HG03064 (cell line): ENCODE measurements at regions not wholly inside any gene's neighbourhood (a gene's known extent, or its start where the extent isn't known, plus 50 kb on each side); places are given as distances from the start of the nearest gene placed in this dataset.
"Not testable (repeated sequence)": the region's sequence is repeated elsewhere in the genome, so short reads cannot be mapped to it uniquely, and the experiment has no call there.

ENCODE experiments used
- ATAC-seq: cut with Tn5 transposase; IDR thresholded peaks from one replicate; pipeline ENCODE4 v1.9.1; 2021; ENCODE audit warnings: low read depth; ENCODE audit not compliant: unreplicated experiment

GRCh38 chr12:28023156-28023887 lies 50.8 kb upstream of the PTHLH start:
- no peak for ATAC-seq

DNA sequence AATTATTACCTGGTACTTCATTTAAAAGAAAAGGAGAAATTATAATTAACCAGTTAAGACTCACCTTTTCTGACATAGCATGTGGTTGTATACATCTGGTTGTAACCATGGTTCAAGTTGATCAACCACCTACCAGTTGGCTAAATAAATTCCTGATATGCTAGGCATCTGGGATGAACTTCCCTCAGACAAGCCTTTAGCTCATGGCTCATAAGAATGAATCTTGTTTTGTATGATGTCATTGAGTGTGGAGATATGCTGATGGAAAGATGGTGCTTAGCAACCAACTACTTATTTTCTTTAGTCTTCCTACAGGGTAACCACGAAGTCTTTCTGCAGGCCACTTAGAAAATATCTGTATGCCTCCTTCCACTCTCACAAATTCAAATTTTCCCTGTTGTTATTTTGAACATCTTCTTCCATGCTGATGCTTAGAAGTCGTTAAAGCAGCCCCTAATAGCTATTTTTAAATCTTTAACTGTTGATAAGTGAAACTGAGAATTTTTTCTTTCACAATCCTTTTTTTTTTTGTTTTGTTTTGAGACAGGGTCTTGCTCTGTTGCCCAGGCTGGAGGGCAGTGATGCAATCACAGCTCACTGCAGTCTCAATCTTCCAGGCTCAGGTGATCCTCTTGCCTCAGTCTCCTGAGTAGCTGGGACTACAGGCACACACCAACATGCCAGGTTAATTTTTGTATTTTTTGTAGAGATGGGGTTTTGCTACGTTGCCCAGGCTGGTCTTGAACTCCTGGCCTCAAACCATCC lies 51.9 kb upstream of the PTHLH start:
- no peak for ATAC-seq

- ATAC-seq = no peak
Observed at GRCh38 chr12:28025821-28026505, 53.4 kb upstream of the PTHLH start.

DNA sequence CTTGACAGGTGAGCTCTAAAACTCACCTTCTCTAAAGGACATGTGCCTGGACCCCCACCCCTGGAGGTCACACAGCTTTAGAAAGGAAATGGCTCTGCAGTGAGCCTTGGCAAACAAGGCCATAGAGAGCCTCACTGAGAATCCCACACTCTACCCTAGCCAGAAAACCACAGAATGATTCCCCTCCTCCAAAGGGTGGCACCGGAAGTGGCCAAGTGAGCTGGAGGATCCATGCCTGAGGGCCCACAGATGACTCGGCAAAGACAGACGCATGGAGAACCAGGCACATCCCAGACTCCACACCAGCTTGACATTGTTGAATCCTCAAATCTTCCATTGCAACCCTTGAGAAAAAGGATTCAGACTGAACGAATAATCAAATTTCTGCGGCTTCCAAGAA lies 54.2 kb upstream of the PTHLH start:
- ATAC-seq = no peak

DNA sequence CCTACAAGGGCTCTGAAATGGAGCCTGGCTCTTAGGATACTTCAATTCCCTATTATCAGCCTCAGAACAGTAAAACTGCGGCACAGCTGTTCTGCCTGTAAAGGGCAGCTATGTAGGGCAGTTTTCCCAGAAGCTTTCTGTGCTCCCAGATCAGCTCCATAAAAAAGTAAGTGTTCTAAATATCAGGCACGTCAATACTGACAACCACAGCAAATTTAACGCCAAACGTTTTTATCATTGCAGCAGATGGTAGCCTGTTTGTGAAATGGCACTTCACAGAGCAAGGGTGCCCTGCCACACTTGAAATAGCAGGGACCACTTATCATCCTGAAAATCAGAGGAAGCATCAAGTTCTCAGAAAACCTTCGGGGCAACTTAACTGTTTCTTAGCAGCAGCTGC lies 54.8 kb upstream of the PTHLH start:
- ATAC-seq = no peak

DNA sequence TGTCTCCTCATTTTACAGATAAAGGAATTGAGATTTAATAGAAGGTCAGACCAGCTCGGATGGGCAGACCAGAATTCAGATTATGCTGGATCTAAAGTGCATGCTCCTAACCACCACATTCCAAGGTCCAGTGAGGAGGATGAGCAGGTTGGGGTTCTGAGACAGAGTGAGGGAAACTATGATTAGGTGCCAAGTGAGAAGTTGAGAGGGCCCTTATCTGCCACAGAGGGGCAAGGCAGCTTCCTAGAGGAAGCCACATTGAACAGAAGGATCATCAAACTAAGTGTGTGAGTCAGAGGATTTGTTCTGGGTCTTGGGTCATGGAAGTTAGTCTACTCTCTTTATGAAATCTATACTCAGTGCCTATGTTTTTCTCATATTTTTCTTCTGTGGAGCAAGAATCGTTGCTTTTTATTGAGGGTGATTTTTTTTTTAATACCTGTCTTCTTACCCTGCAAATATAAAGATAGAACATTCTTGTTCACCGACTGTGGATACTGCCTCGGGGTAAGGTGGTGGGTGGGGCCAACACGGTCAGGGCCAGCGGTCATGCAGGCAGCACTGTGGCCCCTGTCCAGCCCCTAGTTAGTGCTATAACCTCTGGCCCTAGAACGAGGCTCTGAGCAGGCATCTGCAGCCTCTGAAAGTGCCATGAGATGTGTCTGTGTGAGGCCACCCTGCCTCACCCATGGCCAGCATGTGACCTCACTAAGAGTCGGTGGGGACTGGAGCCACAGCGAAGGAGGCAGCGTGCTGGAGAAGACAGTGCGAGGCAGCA lies 55.6 kb upstream of the PTHLH start:
- no peak for ATAC-seq

- ATAC-seq = no peak
Observed at GRCh38 chr12:28032811-28033537, 60.4 kb upstream of the PTHLH start.

GRCh38 chr12:28033538-28033915 lies 61.0 kb upstream of the PTHLH start:
- ATAC-seq = no peak

- no peak for ATAC-seq
Observed at GRCh38 chr12:28034271-28034670, 61.7 kb upstream of the PTHLH start.

DNA sequence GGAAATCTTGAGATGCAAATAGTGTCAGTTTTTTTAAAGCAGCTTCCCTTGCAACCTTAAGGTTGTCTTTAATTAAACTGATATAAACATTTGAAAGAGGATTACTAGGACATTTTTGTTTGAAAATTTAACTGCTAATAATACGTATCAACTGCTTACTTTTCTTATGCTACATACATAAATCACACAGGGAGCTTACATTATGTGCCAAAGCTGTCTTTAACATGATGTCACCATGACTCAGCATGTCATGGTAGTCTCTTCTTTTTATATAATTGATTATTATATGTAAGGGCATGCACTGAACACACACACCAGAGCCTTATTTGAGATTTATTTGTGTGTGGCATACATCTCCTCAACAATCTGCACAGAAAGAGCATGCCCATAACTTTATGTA lies 63.0 kb upstream of the PTHLH start:
- ATAC-seq = no peak

- no peak for ATAC-seq
Observed at GRCh38 chr12:28036940-28037339, 64.4 kb upstream of the PTHLH start.

DNA sequence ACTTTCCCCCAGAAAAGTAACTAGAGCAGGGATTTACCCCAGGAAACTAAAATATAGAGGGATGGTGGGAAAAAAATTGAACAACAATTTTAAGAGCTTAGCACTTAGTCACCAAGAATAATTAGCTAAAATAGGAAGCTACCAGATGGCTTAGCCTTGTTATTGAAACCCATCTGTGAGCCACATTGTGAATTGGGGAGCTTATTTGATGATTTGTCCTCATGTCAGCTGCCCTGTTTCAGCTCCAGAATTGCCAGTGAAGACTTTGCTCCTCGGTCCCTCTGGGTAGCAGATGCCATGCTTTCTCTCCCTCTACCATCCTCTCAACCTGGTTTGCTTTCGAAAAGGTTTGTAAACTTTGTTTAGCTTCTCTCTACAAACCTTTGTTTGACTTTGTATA lies 67.7 kb upstream of the PTHLH start:
- ATAC-seq = no peak

GRCh38 chr12:28046600-28046999 lies 74.1 kb upstream of the PTHLH start:
- ATAC-seq = not testable (repeated sequence)

- ATAC-seq = no peak
Observed at GRCh38 chr12:28050606-28051005, 78.1 kb upstream of the PTHLH start.

DNA sequence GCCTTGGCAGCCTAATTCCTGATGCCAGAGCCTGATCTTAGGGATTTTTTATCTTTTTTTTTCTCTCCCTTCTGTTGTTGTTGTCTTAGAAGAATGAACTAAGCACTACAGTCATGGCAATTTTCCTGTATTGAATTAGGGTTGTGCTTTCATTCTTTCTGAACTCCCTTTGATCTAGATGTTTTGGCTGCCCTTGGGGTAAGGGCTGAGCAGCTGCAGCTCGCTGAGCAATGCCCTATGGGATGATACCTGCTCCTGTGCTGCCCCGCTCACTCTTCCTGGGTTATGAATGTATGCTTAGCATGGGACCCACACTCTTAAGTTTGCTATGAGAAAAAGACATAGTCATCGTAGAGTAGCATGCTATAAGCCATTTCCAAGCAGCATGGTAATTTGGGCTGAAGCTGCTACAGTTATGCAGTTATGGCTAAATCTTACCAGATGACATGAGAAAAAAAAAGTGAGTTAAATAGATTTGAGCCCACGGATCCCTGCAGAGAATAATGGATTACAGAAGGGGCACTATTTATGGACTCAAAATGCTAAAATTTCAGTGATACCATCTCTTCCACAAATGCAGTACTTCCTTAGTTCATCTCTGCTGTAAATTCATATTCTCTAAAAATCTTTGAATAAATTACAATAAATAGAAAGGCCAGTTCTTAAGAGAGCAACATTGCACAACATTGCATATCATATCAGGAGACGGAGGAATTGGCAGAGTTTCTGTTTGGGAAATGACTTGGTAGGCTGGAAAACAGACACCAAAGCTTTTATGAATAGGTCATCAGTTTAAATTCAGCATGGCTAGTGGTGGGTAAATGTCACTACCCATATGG lies 79.2 kb upstream of the PTHLH start:
- ATAC-seq = no peak

- ATAC-seq = no peak
Observed at GRCh38 chr12:28053564-28053963, 81.0 kb upstream of the PTHLH start.

GRCh38 chr12:28054583-28054982 lies 82.0 kb upstream of the PTHLH start:
- no peak for ATAC-seq

DNA sequence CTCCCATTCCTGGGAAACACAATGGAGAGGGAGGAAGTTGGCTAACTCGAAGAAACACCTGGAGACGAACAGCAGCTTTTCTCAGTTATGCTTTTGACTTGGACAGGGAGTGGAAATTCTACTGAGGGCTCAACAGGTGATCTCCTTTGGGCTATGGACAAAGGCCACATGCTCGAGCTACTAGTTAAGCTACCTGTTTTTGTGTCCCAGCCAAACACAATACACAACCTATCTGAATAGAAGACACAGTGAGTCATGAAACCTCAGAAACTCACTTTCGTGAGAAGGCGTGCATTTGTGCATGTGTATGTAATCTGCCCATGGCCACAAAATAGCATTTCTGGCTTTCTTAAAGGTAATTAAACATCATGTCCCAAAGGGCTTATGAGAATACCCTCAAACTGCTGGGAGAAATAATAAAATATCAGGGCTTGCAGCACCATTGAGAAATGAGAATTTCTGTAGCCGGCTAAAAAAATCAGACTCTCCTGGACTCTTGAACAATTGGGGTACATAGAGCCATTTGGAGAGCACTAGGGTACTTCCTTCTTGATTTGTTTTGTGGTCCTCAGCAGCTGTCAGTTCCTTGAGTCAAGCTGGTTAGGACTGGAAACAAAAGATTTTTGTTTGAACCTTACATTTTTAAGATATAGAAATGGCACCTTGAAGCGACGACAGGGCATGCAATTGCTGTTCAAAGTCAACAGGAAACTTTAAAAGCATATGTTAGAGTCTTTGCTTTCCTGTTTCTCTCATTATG lies 85.5 kb upstream of the PTHLH start:
- ATAC-seq = no peak

GRCh38 chr12:28059220-28059619 lies 86.7 kb upstream of the PTHLH start:
- no peak for ATAC-seq
